CD1c-positive myeloid dendritic cell (primary cell): ENCODE measurements at regions not wholly inside any gene's neighbourhood (a gene's known extent, or its start where the extent isn't known, plus 50 kb on each side); places are given as distances from the start of the nearest gene placed in this dataset.

Source experiments
- DNase-seq: peaks from one replicate; pipeline ENCODE4 v3.0.0-alpha.2; 2016; ENCODE audit errors: extremely low spot score

GRCh38 chr6:109918227-109918626 is 59.9 kb upstream of the GPR6 start:
- DNase-seq = no peak

- no peak for DNase-seq
These were observed 57.2 kb upstream of the GPR6 start for GRCh38 chr6:109920911-109921310.

GRCh38 chr6:109922851-109923250 is 55.3 kb upstream of the GPR6 start:
- DNase-seq = no peak

GRCh38 chr6:109925075-109925474 is 53.0 kb upstream of the GPR6 start:
- no peak for DNase-seq

- no peak for DNase-seq
These were observed 51.1 kb upstream of the GPR6 start for GRCh38 chr6:109927052-109927451.
